ENCODE measurements at regions not wholly inside any gene's neighbourhood (a gene's known extent, or its start where the extent isn't known, plus 50 kb on each side); places are given as distances from the start of the nearest gene placed in this dataset.

GRCh38 chr6:114465511-114465910, 122.7 kb upstream of the HS3ST5 start:
- H3K4me3 ChIP-seq (ENCODE audit: low read depth, low read length) = no peak overlapping the region
- TF ChIP-seq CTCF (IDR thresholded peaks at IDR 0.05; ENCODE audit: low read depth, low read length, missing control alignments) = no peak
- DNase-seq (ENCODE audit: low read depth) = no peak

GRCh38 chr6:114453737-114454276, 111.0 kb upstream of the HS3ST5 start:
- TF ChIP-seq CTCF (IDR thresholded peaks at IDR 0.05; ENCODE audit: low read depth, low read length, missing control alignments) = no peak
- no peak overlapping the region for H3K4me3 ChIP-seq (ENCODE audit: low read depth, low read length)

GRCh38 chr6:114452785-114453401, 110.1 kb upstream of the HS3ST5 start:
- TF ChIP-seq CTCF (IDR thresholded peaks at IDR 0.05; ENCODE audit: low read depth, low read length, missing control alignments) = no peak
- H3K4me3 ChIP-seq (ENCODE audit: low read depth, low read length) = no peak overlapping the region
- no peak for DNase-seq (ENCODE audit: low read depth)

More at GRCh38 chr6:114453737-114454276, 111.0 kb upstream of the HS3ST5 start:
- DNase-seq (ENCODE audit: low read depth) = no peak

GRCh38 chr6:114450631-114451030, 107.8 kb upstream of the HS3ST5 start:
- no peak overlapping the region for H3K4me3 ChIP-seq (ENCODE audit: low read depth, low read length)
- DNase-seq (ENCODE audit: low read depth) = no peak
- TF ChIP-seq CTCF (IDR thresholded peaks at IDR 0.05; ENCODE audit: low read depth, low read length, missing control alignments) = no peak

- no peak for TF ChIP-seq CTCF (IDR thresholded peaks at IDR 0.05; ENCODE audit: low read depth, low read length, missing control alignments)
- DNase-seq (ENCODE audit: low read depth) = no peak
- no peak overlapping the region for H3K4me3 ChIP-seq (ENCODE audit: low read depth, low read length)
These were observed 106.8 kb upstream of the HS3ST5 start for GRCh38 chr6:114449659-114450058.

- DNase-seq (ENCODE audit: low read depth) = no peak
- TF ChIP-seq CTCF (IDR thresholded peaks at IDR 0.05; ENCODE audit: low read depth, low read length, missing control alignments) = no peak
- no peak overlapping the region for H3K4me3 ChIP-seq (ENCODE audit: low read depth, low read length)
These were observed 103.5 kb upstream of the HS3ST5 start for GRCh38 chr6:114446342-114446741.

- TF ChIP-seq CTCF (IDR thresholded peaks at IDR 0.05; ENCODE audit: low read depth, low read length, missing control alignments) = no peak
- DNase-seq (ENCODE audit: low read depth) = no peak
- no peak overlapping the region for H3K4me3 ChIP-seq (ENCODE audit: low read depth, low read length)
These were observed 103.0 kb upstream of the HS3ST5 start for GRCh38 chr6:114445846-114446245.
